Ramos (cell line): ENCODE measurements at regions not wholly inside any gene's neighbourhood (a gene's known extent, or its start where the extent isn't known, plus 50 kb on each side); places are given as distances from the start of the nearest gene placed in this dataset.

ENCODE experiments used
- in situ Hi-C: fragments of 300-500 bp; cut with MboI; formaldehyde crosslinking; loops from one replicate; pipeline ENCODE4 v1.14.3; 2022; ENCODE audit warnings: low sequenced_read_pairs; ENCODE audit not compliant: unreplicated experiment

DNA sequence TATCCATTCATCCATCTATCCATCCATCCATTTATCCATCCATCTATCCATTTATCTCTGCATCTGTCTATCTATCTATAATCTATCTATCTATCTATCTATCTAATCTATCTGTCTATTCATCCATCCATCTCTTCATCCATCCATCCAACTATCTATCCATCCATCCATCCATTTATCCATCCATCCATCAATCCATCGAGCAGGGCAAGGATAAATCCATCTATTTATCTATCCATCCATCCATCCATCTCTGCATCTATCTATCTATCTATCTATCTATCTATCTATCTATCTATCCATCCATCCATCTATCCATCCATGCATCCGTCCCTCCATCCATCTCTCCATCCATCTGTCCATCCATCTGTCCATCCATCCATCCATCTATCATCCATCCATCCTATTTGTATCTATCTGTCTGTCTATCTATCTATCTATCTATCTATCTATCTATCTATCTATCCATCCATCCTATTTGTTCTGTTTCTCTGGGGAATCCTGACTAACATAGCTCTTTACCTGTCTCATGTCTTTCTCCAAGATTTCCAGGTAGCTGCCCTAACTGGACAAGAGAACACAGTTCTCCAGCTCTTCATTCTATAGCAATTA, 198.1 kb downstream of the FOXO1 start:
- in situ Hi-C loops: no loop called here

DNA sequence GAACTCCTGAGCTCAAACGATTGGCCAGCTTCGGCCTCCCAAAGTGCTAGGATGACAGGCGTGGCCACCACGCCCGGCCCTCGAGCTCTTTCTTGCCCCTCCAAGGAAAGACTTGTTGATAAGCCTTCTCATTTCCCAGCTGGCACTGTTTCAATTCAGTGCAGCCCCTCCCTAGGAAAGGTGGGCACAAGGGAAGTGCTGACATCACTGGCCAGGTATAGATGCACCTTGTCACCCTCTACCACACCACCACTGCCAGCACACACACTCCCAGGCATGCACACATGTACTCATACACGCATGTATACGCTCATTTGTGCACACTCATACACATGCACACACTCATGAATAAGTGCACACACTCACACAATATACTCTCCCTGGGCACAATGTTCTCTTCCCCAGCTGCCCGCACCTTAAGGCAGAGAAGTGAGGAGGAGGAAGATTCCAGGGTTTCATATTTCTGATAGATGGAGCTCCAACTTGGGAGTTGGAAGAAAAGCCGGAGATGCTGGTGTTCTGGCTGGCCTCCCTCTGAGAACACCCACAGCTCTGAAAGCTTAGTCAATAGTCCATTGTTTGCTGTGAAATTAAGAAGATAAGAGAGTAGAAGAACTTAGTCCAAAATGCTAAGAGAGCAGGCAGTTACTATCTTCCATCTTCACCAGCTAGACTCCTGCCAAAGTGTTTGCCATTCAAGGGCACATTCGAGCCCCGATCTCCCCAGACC, 196.7 kb downstream of the FOXO1 start:
- in situ Hi-C loops: no loop called here

DNA sequence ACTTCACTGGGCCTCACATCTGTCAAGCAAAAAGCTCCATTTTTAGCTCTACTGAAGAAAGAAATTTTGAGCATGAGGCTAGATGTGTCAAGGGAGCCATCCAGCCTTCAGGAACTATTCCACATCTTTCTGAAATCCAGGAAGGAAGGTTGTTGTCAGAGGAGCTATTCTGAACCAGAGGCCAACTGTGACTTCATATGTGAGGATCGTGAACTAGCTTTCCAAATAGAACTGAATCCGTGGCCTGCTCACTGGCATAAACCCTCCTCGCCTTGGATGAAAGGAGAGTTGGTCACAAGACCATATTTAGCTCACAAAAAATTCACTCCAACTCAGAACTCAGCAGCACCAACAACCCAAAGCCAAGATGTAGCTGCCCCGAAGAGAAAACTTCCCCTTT, 195.8 kb downstream of the FOXO1 start:
- in situ Hi-C loops: no loop called here

DNA sequence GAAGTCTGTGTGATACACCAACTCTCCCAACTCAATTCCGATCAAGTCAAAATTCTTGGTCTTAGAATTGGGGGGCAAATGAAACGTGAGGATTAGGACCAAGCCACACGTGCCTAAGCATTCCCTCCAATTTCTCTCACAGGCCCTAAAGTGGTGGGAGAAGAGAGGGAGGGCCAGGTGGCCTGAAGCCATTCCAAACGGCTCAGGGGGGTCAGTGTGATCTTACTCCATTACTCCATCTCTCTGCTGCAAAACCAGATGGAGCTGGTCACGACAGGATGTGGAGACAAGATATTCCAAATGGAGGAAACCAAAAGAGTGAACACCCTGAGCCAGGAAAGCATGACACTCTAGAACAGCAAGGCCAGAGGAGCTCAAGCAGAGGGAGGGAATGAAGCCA, 195.4 kb downstream of the FOXO1 start:
- in situ Hi-C loops: no loop called here

DNA sequence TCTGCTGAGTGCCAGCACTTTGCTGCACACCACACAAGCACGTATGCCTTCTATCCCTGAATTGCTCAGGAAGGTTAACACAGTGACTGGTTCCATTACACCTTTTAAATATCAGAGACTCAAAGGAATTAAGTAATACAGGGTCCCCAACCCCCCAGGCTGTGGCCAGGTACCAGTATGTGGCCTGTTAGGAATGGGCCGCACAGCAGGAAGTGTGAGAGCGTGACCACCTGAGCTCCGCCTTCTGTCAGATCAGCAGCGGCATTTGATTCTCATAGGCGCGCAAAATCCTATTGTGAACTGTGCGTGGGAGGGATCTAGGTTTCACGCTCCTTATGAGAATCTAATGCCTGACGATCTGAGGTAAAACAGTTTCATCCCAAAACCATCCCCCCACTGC, 194.5 kb downstream of the FOXO1 start:
- in situ Hi-C loops: no loop called here

DNA sequence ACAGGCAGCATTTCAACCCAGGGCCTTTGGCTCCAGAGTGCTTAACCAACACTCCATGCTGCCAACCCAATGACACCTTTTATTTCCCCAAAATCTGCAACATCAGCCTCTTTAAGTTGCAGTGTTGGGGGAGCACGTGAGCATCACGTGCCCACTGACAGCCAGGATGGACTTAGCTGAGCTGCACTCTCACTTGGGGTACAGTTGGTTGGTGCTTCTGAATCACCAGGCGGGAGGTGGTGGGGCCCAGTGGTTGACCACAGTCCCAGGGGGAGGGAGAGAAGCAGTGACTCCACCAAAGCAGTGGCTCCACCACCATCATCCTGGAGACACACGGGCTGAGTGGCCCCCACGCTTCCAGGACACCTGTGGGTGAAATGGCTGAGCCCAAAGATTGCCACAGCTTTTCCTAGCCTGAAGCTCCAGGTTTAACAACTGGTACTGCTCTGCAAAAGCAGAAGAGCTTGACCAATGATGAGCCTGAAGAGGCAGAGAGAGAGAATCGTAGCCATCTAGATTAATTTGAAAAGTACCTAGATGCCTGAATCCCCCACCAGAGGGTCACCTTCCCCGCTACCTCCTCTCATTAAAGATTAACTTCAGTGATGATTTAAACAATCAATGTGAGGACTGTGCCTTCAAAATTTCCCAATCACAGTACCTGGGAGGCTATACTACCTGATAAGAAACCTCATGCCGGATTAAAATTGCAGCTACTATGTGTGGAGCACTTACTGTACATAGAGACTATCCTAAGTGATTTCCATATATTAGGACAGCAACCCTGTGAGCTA, 193.8 kb downstream of the FOXO1 start:
- in situ Hi-C loops: no loop called here

DNA sequence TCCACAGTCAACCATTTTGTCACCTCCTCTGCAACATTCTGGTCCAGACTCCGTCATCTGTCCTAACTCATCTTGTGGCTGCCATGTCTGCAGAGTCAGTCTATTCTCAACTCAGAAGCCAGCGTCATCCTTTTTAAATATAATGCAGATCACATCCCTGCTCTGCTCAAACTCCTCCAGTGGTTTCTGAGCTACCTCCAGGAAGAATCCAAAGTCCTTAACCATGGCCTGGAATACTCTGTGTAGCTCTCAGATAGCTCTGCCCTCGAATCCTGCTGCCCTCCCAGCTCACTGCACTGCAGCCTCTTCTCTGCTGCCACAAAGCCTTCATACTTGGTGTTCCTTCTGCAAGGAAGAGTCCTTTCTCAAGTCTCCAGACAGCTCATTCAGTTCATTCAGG, 190.8 kb downstream of the FOXO1 start:
- in situ Hi-C loops: no loop called here

DNA sequence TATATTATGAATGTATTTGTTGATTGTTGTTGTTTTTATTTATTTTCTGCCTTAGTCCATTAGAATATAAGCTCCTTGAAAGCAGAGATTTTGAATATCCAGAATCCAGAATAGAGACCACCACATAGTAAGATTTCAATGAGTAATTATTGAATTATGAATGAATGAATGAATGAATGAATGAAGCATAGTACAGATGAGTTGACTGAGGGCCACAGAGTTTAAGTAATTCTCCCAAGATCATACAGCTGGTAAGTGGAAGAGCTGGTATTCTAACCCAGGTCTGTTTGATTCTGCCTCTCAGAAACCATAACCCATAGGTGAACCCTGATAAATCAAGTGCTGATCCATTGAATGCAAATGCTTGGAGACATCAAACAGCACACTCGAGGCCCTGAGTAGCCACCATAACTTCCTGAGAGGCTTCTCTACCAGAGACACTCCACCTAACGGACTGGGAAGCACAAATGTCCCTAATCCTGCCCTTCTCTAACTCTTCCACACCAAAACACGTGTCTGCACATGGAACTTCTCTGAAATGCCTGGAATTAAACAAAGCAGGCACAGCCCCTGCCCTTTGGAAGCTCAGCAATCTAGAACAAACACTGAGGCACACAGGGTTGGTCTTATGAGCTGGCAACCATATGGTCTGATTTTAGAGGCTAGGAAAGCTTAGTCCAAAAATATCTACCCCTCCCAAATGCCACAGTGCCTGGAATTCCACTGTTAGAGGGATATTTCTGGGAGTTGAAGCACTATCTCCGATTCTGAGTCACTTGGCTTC, 190.1 kb downstream of the FOXO1 start:
- in situ Hi-C loops: no loop called here

DNA sequence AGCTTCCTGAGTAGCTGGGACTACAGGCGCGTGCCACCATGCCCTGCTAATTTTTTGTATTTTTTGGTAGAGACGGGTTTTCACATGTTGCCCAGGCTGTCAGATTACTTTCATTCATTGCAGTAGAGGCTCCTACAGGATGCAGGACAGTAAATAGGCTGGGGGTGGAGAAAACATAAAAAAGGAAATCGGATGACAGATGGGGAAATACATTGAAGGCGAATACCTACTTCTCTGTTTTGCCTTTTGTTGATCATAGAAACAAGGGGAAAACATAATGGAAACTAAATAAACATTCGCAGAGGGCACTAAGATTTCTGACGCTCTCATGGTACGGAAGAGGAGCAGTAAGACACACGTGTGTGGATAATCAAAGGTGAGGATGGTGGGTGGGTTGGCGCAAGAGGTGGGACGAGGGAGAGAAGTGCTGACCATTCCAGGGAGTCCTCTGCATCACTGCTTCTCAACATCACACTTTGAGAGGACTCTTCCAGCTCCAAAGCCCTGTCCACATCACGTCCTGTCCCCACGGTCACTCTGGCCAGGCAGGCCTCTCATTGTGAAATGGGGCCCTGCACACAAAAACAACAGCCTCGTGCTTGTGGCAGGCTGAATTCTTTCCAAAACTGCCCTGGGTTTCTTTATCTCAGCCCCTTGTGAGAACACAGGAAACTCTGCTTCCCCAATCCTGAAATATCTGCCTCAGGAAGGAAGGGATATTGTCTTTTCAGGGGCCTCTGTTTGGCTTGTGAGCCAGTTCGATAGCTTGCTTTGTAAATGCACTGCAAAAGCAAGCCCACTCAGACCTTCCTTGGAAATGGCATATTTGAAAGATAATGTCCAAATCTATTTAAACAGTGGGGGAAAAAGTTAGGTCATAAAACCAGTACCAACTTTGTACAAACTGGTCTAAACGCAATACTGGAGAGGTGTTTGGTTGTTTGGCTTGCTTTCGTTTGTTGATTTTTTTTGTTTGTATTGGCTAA, 188.5 kb downstream of the FOXO1 start:
- in situ Hi-C loops: no loop called here

DNA sequence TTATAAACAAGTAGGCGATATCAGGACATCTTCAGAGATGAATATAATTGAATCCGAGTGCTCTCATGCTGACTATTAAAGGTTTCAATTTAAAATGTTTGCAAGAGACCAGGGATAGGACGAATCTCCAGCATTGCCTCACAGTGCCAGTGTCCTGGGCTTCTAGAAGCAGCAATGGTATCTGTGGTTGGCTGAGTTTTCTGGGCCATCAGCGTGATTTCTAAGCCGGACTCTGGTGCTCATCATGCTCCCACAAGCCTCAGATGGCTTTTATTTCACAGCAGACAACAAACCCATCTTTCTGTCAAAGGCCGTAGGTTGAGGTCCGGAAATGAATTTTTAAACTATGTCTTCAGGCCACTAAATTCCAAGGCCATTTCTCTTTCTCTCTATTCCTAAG, 187.7 kb downstream of the FOXO1 start:
- in situ Hi-C loops: no loop called here

DNA sequence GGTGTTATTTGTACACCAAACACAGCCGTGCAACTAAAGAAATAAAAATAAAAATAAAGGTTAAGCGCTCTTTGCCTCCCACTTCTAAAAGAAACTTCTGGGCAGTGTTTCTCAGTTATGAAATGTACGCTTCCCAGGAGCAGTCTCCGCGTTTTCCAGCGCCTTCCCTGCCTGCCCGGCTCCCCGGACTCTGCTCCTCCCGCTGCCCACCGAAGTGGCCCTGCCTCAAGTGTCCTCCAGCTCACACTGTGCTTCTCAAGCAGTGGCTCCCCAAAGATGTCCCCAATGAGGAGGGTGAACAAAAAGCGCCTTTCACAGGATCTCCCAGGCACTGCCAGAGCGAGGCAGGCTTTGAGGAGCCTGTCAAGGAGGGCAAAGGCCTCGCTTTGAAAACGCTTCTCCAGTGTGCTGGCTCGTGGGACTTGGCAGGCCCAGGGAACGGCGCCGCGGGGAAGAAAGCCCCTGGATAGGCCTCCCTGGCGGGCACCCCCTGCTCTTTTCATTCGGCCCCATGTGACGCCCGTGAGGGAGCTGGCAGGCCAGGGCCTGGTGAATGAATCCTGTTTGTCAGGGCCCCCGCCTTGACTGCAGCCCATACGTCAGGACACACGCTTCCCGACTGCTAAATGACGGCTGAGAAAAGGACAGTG, 187.1 kb downstream of the FOXO1 start:
- in situ Hi-C loops: no loop called here

DNA sequence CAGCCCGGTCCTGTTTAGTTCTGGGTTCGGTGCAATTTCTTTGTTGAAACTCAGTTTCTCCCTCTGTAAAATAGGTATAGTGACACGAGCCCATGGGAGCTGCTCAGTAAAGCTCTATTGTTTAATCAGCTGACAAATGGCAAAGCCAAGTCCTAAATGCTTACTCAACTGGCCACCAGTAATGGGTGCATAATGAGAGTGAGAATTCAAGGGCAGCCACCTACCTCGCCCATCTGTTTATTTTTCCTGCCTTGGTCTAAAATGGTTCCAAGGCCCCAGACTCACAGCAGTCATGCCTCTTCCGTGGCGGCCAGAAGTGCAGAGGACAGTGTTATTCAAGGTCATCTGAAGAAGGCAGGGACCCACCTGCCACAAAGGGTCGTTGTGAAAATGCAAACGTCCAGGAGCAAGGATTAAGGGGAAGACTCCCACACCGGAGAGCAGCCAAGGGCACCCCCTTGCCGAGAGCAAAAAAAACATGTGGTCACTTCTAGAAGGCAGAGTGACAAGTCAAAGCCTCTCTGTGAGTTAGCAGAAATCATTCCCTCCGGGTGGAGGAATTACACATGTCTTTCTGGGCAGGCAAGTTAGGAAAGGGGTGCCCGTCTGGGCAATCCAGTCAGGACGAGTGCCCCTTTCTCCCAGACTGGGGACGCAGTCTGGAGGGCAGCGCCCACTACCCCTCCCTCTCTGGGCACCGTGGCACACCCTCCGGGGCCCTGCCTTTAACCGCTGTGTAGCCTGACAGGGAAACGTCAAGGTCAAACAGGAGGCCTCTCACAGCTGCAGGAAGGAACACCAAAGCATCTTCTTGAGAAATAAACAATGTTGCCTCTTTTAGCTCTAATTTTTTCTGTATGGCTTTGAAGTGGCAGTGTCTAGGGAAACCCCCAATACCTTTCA, 186.2 kb downstream of the FOXO1 start:
- in situ Hi-C loops: no loop called here

DNA sequence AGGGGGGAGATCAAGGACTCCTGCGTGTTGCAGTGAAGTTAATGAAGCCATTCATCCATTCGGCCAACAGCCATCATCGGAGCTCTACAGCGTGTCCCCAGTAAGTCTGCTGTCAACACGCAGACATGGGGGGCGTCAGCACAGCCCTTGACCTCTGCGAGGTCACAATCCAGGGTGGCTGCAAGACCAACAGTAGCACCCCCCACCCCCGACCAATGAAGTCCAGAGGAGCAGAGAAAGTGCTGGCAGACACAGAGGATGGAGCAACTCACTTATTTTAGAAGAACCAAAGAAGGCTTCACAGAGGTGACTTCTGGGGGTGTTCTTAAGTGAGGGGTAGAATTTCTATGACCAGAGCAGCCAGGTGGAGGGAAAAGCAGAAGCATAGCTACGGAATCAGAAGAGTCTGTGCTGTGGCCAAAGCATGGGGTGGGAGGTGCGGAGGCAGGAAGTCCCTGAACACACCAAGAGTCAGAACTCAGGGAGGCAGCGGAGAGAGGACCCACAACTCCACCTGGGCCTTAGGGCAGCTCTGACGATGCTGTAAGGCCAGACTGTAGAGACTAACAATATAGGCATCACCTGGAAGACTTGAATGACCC, 185.4 kb downstream of the FOXO1 start:
- in situ Hi-C loops: no loop called here

DNA sequence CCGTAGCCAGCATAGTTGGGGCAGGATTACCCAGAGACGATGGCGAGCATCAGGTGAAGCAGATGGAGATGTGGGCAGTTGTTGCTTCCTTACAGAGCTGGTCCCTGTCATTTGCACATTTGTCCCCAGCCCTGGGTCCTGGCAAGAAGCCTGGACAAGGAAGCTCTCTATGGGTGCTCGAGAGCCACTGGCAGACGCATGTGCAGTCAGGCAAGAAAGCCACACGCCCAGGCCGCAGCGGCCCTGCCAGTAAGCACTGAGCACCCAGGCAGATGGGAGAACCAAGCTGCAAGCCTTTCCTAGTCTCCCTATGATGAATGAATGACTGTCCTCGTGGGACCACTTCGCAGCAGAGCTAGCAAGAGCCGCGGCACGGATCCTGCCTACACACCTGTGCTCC, 182.8 kb downstream of the FOXO1 start:
- in situ Hi-C loops: no loop called here

DNA sequence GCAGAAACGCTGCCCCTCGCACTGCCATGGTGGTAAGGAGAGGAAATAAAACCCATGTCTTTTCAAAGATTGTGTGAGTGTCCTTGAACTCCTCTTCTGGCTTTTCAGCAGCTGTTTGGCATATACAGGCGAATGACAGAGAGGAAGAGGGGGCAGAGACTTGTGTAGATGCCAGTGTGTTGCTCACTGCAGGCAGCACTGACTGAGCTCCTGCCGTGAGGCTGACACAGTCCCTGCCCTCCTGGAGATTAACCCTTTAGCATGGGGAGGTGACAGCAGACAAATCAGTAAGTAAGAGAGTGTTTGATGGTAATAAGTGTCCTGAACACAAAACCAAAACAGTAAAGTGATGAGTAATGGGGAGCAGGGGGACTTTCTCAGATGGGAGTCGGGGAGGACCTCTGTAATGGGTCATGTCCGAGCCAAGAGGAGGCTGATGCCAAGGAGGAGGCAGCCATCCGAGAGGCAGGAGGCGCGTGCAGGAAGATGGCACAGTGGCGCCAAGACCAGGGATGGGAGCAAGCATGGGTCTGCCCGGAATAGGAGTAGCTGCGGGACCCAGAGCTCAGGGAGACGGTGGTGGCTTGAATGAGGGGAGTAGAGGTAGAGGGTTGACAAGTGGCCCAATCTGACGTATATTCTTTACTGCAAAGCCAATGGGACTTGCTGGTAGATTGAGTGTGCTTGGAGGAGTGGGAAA, 182.2 kb downstream of the FOXO1 start:
- in situ Hi-C loops: no loop called here

DNA sequence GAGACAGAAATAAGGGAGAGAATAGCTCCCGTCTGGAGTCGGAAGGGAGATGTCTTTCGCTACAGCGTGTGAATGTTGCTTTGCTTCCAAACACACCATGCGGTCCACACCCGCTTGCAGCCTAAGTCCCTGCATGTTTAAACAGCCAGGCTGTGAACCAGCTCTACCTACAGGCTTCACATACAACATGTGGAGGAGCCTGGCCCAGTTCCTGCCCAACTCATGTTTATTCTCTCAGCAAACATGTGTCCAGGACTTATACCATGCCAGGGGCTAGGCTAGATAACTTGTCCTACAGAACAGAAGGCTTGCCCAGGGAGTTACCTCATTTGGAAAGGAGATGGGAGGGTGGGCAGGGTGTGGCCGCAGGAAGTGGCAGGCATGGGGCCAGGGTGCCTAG, 181.5 kb downstream of the FOXO1 start:
- in situ Hi-C loops: no loop called here
